ENCODE measurements at regions not wholly inside any gene's neighbourhood (a gene's known extent, or its start where the extent isn't known, plus 50 kb on each side); places are given as distances from the start of the nearest gene placed in this dataset.

DNA sequence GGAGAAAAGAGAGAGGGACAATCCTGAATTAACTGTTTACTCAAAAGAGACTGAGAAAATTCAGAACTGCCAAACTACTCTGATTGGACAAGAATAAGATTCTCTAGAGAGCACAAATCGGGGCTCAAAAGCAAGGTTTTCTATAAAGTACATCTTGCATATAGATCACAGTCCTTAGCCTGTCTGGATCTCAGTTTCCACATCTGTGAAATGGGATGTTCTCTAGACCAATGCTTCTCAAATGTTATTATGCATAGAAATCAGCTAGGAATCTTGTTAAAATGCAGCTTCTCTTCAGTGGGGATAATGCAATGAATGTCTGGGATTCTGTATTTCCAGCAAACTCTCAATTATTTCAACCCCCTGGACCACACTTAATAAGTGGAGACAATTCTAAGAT is 231.6 kb downstream of the ESM1 start:
- 96 to 97% methylated on average over 1 of the region's 1 CpG for WGBS, 2 donors

DNA sequence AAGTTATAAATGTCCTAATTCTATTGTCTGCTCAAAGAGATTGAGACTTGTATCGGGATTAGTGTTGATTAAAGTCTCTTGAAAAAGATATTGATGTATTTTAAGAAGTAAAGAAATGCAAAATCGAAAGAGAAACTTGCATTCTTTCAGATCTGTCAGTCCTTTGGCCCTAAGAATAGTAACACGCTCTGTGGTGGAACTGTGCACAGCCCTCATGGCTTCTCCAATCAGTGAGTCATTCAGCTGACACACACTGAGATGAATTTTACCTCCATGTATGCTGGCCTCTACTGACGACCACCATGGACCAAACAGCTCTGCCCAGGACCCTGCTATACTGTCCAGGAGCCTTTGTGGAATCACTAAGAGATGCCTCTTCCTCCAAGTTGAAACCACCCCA is 232.4 kb downstream of the ESM1 start:
- Histone ChIP-seq H3K9me3 (ENCODE audit: control insufficient read depth in 4 of 4, insufficient read depth in 3 of 4, low read length in 3 of 4) (peaks cover 0 to 2% (median 0%) of the 10 kb centered on the region in 4 donors), H3K27ac (ENCODE audit: low read depth in 1 of 2, low read length in 1 of 2) (no peak overlapping the region), H3K27me3 (ENCODE audit: control insufficient read depth in 3 of 3, insufficient read depth in 3 of 3, low read length in 2 of 3) (no peaks in the 10 kb centered on the region), H3K36me3 (ENCODE audit: control insufficient read depth in 4 of 4, insufficient read depth in 4 of 4, low read length in 4 of 4) (no peaks in the 10 kb centered on the region), H3K4me1 (ENCODE audit: control insufficient read depth in 5 of 5, insufficient read depth in 5 of 5, low read length in 5 of 5) (peaks cover 0 to 1% (median 0%) of the 10 kb centered on the region in 5 donors), H3K9ac (ENCODE audit: insufficient read depth in 1 of 2, low read length in 2 of 2) (no peak overlapping the region), H3K4me3 (no peak overlapping the region)
- DNase-seq: no peak
- no peak for ATAC-seq (ENCODE audit: insufficient read depth, low FRiP score)
- TF ChIP-seq, protein P1, sequence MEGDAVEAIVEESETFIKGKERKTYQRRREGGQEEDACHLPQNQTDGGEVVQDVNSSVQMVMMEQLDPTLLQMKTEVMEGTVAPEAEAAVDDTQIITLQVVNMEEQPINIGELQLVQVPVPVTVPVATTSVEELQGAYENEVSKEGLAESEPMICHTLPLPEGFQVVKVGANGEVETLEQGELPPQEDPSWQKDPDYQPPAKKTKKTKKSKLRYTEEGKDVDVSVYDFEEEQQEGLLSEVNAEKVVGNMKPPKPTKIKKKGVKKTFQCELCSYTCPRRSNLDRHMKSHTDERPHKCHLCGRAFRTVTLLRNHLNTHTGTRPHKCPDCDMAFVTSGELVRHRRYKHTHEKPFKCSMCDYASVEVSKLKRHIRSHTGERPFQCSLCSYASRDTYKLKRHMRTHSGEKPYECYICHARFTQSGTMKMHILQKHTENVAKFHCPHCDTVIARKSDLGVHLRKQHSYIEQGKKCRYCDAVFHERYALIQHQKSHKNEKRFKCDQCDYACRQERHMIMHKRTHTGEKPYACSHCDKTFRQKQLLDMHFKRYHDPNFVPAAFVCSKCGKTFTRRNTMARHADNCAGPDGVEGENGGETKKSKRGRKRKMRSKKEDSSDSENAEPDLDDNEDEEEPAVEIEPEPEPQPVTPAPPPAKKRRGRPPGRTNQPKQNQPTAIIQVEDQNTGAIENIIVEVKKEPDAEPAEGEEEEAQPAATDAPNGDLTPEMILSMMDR (IDR thresholded peaks at IDR 0.05; ENCODE audit: control extremely low read depth, extremely low read depth): no peak
- 47 to 48% methylated on average over 4 of the region's 4 CpGs for WGBS, 2 donors

More for the DNA sequence above, 231.6 kb downstream of the ESM1 start:
- Histone ChIP-seq H3K36me3 (ENCODE audit: control insufficient read depth in 4 of 4, insufficient read depth in 4 of 4, low read length in 4 of 4) (no peaks in the 10 kb centered on the region), H3K9ac (ENCODE audit: insufficient read depth in 1 of 2, low read length in 2 of 2) (no peak overlapping the region), H3K9me3 (ENCODE audit: control insufficient read depth in 4 of 4, insufficient read depth in 3 of 4, low read length in 3 of 4) (peaks cover 0 to 2% (median 0%) of the 10 kb centered on the region in 4 donors), H3K27me3 (ENCODE audit: control insufficient read depth in 3 of 3, insufficient read depth in 3 of 3, low read length in 2 of 3) (no peaks in the 10 kb centered on the region), H3K4me3 (no peak overlapping the region), H3K4me1 (ENCODE audit: control insufficient read depth in 5 of 5, insufficient read depth in 5 of 5, low read length in 5 of 5) (peaks cover 0 to 1% (median 0%) of the 10 kb centered on the region in 5 donors), H3K27ac (ENCODE audit: low read depth in 1 of 2, low read length in 1 of 2) (no peak overlapping the region)
- ATAC-seq (ENCODE audit: insufficient read depth, low FRiP score): no peak
- TF ChIP-seq, protein P1 (IDR thresholded peaks at IDR 0.05; ENCODE audit: control extremely low read depth, extremely low read depth): no peak
- no peak for DNase-seq

DNA sequence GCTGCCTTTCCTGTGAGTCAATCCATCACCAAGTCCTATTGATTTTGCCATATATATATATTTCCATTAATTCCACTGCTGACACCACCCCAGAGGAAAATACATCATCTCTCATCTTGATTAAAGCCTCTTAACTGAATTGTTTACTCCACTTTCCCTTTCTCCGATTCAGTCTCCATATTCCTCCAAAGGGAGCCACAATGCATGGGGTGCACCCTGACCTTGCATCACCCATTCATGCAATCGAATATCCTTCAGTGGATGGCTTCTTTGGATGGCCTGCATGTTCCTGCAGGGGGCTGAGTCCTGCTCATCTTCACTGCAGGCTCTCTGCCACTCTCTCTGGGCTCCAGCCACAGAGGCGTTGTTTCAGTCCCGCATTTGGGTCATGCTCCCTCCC is 231.0 kb downstream of the SNX18 start:
- H3K4me3 ChIP-seq: no peak overlapping the region
- DNase-seq (no peak), ATAC-seq (ENCODE audit: insufficient read depth, low FRiP score) (no peak)
- H3K4me1 ChIP-seq (ENCODE audit: control insufficient read depth in 5 of 5, insufficient read depth in 5 of 5, low read length in 5 of 5): peaks cover 0 to 22% (median 8%) of the 10 kb centered on the region in 5 donors
- no peak overlapping the region for H3K9ac ChIP-seq (ENCODE audit: insufficient read depth in 1 of 2, low read length in 2 of 2)
- no peaks in the 10 kb centered on the region for H3K27me3 ChIP-seq (ENCODE audit: control insufficient read depth in 3 of 3, insufficient read depth in 3 of 3, low read length in 2 of 3)
- H3K36me3 ChIP-seq (ENCODE audit: control insufficient read depth in 4 of 4, insufficient read depth in 4 of 4, low read length in 4 of 4): no peaks in the 10 kb centered on the region
- no peak overlapping the region for H3K27ac ChIP-seq (ENCODE audit: low read depth in 1 of 2, low read length in 1 of 2)
- TF ChIP-seq, protein P1 (IDR thresholded peaks at IDR 0.05; ENCODE audit: control extremely low read depth, extremely low read depth): no peak
- 91 to 92% methylated on average over 4 of the region's 4 CpGs for WGBS, 2 donors
- H3K9me3 ChIP-seq (ENCODE audit: control insufficient read depth in 4 of 4, insufficient read depth in 3 of 4, low read length in 3 of 4): peaks cover 0 to 2% (median 0%) of the 10 kb centered on the region in 4 donors

DNA sequence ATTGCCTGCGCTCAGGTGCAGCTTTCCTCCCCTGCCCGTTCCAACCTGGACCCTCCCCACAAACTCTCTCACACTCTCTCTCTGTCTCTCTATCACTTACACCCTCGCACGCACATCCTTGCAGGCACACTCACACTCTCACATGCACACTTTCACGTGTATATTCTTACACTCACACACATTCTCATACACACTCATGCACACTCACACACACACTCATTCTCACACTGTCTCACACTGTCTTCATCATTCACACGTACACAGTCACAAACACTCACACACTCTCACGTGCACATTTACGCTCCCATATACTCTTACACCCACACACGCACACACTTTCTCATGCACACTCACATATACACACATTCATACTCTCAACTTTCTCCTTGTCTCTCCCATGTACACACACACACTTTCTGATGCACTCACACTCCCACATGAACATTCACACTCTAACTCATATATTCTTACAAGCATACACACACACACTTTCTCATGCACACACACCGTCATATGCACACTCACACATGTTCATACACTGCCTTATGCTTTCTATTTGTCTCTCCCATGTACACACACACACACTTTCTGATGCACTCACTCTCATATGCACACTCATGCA is 229.3 kb downstream of the SNX18 start:
- Histone ChIP-seq H3K27me3 (ENCODE audit: control insufficient read depth in 3 of 3, insufficient read depth in 3 of 3, low read length in 2 of 3) (no peaks in the 10 kb centered on the region), H3K4me3 (no peak overlapping the region), H3K9ac (ENCODE audit: insufficient read depth in 1 of 2, low read length in 2 of 2) (no peak overlapping the region), H3K4me1 (ENCODE audit: control insufficient read depth in 5 of 5, insufficient read depth in 5 of 5, low read length in 5 of 5) (peaks cover 0 to 33% (median 8%) of the 10 kb centered on the region in 5 donors), H3K36me3 (ENCODE audit: control insufficient read depth in 4 of 4, insufficient read depth in 4 of 4, low read length in 4 of 4) (no peaks in the 10 kb centered on the region), H3K27ac (ENCODE audit: low read depth in 1 of 2, low read length in 1 of 2) (no peak overlapping the region), H3K9me3 (ENCODE audit: control insufficient read depth in 4 of 4, insufficient read depth in 3 of 4, low read length in 3 of 4) (peaks cover 0 to 2% (median 0%) of the 10 kb centered on the region in 4 donors)
- TF ChIP-seq, protein P1 (IDR thresholded peaks at IDR 0.05; ENCODE audit: control extremely low read depth, extremely low read depth): no peak
- ATAC-seq (ENCODE audit: insufficient read depth, low FRiP score) (no peak), DNase-seq (no peak)
- WGBS, 2 donors: 96 to 97% methylated on average over 10 of the region's 10 CpGs

Measured in lung (tissue), 11 donors.